ENCODE measurements at regions not wholly inside any gene's neighbourhood (a gene's known extent, or its start where the extent isn't known, plus 50 kb on each side); places are given as distances from the start of the nearest gene placed in this dataset.

DNA sequence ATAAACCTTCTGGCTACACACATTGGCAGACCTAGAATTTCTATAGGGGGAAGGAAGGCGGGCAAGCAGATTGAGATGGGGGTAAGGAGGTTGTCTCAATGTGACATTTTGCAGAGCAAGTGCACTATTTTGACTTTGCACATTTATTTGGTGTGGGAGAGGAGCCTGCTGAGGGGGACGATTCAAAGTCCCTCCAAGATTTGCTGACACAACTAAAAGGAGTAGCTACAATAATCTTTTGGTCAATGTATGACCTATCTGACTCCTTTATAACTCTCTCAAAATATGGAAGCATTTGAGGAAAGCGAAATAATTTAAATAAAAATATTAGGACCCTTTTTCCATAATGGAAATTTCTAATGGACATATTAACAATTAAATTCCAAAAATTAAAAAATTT lies 274.9 kb upstream of the PPARGC1A start:
- DNase-seq (ENCODE audit: low read depth) = no peak

DNA sequence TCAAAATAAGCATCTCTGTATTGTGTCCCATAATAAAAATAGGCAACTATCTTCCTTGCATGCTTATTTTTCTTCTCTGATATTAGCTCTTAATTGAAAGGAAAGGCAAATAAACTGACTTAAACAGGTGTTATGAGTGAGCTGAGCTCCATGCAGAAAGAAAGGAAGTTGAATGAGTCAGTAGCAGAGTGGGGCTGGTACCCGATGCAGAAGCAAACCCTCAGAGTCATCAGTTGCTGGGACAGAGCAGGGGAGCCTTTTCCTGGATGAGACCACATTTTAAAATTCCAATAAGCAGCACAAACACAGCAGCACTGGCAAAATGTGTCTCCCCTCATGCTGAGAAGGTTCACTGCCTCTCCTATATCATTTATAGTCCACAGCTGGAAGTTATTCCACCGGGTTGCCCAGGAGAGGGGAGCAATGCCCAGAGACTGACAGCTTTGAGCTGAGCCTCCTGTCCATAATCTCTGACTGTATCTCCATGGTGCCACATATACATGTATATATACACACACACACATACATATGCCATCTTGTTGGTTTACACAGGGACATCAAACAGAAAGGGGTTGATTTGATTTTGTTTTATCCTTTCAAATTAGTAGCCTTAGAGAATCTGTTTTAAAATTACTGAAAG lies 274.3 kb upstream of the PPARGC1A start:
- DNase-seq (ENCODE audit: low read depth) = no peak

DNA sequence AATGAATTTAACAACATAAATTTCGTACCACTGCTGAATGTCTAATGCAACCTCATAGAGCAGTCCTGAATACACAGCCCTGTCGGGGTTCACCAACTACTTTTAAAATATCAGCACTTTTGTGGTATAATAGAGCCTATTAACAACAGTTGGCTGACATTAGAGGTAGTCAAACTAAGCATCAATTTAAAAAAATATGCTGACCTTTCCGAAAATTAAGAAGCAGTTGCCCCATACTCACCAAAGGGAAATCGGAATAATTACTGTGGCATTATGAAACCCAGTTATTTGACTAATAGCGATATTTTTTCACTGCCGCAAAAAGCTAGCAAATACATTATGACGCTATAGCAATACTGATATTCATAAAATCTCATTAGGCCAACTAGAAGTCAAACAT lies 273.5 kb upstream of the PPARGC1A start:
- no peak for DNase-seq (ENCODE audit: low read depth)

DNA sequence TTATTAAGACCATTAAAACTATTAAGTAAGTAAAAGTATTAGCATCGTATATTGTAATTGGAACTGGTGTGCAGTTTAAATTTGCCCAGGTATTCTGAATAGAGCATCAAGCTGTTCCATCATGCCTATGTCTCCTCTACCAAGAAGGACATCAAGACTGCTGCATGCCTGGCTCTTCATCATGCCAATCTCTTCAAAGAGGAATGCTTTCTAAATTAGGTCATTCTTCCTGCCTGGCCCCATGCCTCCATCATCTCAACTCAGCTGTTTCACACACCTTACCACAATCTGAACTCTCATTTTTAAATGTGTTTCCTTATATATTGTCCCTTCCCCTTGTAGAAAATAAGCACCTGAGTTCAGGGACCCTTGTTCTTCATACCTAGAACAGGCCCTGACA lies 270.5 kb upstream of the PPARGC1A start:
- no peak for DNase-seq (ENCODE audit: low read depth)

DNA sequence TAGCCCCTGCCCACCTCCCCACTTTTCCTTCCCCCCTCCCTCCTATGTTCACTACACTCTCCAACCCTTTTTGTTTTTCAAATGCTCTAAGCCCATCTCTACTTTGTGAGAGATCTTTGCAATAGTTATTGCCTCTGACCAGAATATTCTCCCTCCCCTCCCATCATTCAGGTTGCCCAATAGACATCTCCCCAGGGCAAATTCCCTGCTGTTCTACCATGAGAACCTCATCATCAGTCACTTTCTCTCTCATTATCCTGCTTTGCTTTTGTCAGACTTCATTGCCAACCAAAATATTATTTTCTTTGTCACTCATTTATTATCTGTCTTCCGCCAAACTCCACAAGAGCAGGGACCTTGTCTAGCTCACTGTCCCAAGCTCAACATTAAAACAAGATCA lies 268.2 kb upstream of the PPARGC1A start:
- no peak for DNase-seq (ENCODE audit: low read depth)

DNA sequence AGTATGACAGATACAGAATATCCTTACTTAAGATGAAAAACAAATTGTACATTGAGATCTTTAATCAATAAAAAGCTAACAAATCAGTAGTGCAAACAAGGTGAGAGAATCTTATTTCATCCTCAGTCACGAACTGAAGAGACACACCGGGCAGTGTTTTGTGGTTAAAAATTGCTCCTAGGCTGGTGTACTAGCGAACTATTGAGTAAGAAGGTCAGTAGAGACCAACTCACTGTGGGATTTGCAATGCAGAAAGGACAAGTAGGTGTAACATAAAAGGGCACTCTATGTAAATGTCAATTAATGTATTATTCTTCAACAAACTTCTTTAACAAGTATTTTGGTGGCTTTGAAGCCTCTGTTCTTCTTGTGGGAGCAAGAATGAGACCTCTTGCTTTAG lies 260.2 kb upstream of the PPARGC1A start:
- DNase-seq (ENCODE audit: low read depth) = no peak

DNA sequence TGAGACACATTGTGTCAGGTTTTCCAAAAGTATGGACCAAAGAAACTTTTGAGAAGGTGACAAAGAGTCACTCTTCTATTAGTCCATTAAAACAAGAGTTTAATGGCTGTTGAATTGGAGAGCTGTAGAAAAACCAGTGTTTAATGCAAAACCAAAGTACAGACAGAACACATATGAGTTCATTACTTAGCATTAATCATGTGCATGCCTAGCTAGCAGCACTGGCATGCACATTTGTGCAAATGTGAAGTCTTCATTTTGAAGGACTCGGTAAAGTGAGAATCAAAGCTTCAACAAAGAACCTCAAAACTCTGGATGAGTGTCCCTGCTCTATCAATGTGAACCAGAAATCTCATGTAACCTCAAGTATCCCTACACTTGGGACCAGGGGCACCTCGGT lies 256.3 kb upstream of the PPARGC1A start:
- DNase-seq (ENCODE audit: low read depth) = no peak

DNA sequence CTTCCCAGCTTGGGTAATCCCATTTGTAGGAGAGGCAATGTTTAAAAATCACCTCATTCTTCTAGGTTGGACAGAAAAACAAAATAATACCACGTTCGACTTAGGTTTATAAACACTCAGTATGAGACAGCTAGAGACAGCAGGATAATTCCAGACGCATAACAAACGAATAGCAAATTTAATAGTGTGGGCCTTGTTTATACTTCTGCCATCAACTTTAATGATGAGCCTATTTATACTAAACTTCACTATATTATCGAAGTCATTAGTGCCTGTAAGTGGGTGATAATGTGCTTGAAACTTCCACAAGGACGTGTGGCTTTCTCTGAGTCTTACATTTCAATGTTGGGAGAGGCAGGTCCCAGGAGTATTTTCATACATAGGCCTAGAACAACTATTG lies 255.7 kb upstream of the PPARGC1A start:
- no peak for DNase-seq (ENCODE audit: low read depth)

DNA sequence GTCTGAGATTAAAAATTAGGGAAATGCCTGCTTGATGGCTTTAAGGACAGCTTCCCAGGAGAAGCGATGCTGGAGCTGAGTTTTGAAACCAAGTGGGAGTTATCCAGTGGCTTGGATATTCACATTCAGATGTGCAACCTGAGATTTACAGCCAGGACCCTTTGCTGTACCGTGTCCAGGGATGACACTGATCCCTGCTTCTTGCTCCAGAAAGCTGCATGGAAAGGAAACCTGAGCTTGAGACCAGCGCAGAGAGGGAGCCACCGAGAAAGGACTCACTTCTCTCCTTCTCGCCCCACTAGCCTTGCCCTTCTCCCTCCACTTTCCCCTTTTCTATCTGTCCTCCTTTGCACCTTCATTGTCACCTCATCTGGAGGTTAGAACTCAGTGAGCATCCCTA lies 254.5 kb upstream of the PPARGC1A start:
- no peak for DNase-seq (ENCODE audit: low read depth)

DNA sequence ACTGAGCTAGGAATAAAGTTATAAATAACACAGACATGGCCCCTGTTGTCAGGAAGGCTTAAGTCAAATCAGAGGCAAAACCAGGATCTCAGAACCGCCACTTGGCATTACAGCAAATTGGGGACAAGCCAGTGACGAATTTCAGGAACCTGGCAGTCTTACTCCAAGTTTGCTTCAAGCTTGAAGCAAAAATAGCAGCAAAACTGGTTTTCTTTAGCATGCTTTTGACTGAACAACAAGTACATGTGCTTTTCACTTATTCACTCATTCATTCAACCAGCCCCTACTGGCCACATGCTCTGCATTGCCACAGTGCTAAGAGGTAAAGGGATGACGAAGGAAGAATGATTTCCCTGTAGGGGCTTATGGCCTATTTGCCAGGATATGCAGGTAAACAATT lies 253.9 kb upstream of the PPARGC1A start:
- DNase-seq (ENCODE audit: low read depth) = no peak

DNA sequence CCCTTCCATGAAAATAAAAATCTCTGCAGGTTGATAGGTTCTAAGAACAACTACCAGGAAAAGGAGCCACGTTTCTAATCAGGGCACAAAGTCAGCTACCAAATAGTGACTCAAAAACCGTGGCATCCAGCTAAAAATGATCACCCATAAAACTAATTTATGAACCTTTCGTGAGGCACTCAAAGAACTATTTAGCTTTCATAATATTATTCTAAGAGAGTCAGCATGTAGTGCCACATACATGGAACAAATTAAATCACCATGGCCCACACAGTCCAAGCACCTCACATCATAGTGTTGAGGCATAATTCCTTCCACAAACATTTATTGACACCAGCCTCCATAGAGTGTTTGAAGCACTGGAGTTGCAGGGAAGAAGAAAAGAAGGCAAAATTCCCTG lies 252.0 kb upstream of the PPARGC1A start:
- no peak for DNase-seq (ENCODE audit: low read depth)

DNA sequence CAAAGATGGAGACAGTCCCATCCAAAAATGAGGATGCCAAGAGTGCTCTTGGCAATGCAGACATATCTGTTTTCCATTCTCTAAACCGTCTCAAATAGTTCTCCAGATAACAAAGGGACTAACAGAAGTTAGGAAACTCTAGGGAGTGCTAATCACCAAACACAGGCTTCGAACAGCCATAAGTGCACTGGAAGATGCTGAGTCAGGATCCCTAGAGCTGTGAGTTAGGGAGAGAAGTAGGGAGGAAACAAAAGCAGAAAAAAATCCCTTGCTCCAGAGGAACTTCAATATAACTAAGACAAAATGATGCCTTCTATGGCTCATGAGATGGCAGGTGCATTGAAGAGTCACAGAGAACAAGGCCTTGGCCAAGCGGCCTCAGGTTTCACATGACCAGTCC lies 251.0 kb upstream of the PPARGC1A start:
- DNase-seq (ENCODE audit: low read depth) = no peak

DNA sequence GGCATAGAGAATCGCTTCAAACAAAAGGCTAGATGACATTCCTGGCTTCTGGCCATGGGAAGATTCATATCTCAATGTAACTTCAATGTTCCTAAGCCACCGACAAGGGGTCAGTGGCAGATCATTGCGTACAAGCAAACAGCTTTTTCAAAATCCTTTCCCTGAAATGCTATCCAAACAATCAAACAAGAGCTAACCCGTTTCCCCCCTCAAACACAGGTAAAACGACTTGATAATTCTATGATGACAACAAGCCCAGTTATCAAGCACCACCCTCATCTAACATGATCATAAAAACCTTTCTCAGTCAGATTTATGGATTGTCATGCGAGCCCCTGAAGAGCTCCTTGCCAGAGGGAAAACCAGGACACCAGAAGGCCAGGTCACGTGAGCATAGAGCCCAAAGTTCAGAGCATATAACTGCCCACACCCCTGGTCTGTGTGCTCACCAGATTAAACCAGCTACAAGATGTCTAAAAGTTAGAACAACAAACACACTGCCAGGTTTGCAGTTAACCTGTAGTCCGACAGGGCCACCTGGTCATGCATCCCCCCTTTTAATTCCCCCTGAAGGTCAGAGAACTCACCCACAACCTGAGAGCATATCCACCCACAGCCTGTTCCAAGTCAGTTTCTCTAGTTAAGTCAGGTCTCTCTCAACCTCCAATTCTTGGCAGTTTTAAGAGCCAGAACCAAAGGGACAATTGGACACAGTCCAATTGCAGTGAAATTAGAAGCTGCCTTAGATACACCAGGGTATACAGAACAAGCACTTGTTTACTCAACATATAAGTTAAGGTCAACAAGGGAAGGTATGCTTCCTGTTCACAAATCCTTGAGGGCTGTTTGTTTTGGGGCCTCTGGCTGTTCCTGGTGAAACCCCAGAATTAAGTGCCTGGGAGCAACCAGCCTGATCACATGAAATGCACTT lies 248.1 kb upstream of the PPARGC1A start:
- no peak for DNase-seq (ENCODE audit: low read depth)

DNA sequence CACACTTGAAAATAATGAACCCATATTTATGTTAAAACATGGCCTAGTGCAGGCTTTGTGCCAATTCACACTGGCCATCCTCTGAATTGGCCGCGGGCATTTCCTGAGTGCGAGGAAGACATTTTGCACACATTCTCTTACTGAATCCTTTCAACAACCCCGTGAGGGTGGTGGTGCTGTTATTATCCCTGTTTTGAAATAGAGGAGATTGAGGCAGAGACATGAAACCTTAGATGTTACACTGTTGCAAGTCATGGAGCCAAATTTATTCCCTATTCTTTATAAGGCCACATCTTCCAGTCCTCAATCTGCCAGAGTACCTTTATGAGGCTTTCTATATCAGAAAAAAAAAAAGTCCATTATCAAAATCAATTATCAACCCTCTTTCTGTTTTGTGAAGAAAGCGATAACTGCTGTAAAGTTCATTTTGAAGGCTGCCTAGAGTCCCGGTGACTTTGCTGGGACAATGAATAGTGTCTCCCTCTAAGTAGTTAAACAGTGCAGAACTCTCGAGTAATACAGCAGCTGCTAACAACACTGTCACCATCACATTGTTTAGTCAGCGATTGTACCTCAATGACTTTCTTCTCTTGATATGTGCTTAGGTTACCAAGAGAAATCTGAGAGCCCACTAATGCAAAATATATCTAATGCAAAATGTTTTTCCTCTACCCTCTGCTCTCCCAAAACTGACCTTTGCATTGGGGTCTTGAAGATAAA lies 242.3 kb upstream of the PPARGC1A start:
- DNase-seq (ENCODE audit: low read depth) = peak; percentile 26

DNA sequence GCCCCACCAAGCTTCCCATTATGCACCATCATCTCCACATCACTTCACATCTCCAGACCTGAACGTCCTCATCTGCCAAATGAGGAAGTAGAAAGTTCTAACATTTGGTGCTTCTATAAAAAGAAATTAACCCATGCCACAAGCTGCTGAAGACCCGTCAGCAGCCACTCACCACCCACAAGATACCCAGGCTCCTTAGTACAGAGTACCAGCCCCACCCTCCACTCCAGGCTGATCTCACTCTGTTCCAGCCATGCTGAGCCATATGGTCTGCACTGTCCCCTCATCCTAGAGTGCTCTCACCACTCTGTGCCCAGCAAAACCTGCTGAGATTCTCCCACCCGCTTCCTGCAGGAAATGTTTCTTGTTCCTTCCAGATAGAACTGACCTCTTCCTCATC lies 240.8 kb upstream of the PPARGC1A start:
- DNase-seq (ENCODE audit: low read depth) = no peak

DNA sequence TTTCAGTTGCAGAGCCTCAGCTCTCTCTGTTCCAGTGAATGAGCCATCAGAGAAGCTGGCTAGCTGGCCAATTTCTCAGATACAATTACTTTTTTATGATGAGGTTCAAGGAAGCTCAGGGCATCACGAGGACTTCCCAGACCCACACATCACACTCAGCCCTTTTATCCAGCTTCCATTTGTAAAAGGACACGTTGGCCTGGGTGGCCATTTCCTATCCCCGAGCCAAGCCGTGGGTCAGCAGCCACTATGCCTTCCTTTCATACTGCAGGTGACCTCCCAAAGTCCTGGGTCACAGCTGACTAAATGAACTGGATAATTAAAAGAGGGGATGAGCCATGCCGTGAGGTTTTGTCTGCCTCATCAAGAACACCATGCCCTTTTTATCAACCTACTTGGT lies 236.9 kb upstream of the PPARGC1A start:
- DNase-seq (ENCODE audit: low read depth) = peak; percentile 17

DNA sequence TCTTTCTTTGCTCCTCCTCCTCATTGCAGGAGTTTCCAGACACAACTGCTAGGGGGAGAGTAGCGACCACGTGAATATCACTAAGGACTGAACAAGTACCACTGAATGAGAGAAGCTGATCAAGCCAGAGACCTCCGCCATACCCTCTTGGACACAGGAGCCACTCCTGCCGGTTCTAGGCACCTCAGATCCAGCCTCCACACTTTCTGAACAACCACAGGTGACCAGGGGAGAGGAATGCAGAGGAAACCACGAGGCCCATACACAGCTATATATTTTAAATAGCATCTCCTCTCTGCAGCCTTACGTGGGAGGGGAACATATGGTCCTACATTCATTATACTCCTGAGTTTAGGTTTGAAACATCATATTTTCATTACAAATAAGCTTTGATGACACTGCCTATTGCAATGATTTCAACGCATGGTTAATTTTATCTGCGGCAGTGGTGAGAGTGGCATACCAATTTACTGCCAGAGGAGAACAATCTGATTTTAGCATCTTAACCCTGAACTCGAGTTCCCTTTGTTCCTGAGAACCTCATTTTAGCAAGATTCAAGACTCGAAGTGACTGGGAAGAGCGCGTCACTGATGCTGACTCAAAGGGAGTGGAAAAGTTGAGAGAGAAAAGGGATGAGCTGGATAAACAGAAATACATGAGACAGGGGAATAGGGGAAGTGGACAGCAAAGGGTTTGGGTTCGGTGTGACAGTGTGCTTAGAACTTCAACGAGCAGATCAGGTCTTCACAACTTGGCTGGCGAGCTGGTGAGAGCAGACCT lies 231.7 kb upstream of the PPARGC1A start:
- no peak for DNase-seq (ENCODE audit: low read depth)

DNA sequence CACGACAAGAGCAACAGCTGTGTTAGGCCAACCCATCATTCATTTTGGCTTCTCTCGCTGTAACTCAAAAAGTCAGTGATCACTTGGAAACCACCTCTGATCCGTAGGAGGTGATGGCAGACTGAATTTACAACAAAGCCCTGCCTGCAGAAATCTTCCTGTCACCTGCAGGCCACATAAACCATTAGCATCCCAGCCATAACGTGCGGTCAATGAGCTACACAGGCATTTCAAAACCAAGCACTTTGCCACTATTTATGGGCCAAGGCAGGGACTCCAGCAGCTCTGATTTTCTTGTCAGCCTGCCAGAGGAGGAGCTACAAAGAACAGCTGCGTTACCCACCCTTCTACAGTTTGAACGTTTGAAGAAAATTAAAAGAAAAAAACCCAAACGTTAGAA lies 228.1 kb upstream of the PPARGC1A start:
- peak; percentile 19 for DNase-seq (ENCODE audit: low read depth)

DNA sequence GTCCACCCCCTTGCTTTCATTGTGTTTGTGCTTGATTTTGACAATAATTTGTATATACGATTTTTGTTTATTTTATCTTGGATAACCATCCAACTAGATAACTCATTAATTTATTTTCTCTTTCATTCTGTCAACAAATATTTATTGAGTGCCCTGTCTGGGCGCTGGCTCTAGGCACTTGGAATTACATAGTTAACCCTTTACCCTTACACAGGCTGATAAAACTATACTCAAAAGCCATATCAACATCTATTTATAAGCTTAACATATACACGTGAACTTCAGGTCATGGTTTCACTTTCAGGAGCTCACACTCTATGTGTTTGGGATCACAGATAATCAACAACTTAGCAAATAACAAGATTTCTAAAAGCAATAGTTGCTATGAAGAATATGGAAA lies 226.3 kb upstream of the PPARGC1A start:
- no peak for DNase-seq (ENCODE audit: low read depth)

DNA sequence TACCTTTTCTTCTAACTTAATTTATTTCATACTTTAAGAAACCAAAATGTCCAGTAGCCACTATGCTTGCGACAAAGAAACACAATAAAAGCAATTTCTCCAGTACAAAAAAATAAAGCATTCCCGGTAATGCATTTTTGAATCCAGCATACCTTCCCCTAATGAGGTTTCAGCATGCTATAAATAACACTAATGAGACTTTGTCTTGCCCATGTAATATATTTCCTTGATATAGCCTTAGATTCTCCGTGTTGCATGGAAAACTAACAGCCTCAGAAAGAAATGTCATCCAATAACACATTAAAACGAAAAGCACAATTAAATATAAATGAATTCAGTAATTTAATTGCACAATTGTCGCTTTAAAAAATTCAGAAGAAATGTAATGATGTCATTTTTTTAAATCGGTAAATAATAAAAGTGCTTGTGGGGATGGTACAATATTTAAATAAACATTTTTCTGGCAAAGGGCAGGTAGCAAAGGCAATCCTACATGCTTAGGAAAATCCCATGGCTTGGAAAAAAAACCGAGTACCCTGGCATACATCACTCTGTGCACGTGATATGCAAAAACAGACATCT lies 225.2 kb upstream of the PPARGC1A start:
- no peak for DNase-seq (ENCODE audit: low read depth)

DNA sequence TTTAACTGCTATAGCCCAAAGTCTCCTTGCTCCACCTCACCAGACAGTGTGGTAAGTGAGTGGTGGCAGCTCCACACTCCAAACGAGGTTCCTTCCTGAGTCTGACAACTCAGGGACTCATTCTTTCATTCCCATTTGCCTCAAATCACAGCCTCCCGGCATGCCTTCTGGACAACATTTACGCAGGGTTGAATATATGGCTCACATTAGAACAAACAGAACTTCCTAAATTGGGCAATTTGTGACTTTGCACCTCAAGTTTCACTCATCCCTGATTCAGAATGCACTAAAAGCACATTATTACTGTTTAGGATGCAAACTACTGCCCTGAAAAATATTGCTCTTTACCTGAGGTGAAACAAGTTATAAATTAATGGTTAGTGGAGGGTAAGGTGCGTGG lies 224.6 kb upstream of the PPARGC1A start:
- no peak for DNase-seq (ENCODE audit: low read depth)

DNA sequence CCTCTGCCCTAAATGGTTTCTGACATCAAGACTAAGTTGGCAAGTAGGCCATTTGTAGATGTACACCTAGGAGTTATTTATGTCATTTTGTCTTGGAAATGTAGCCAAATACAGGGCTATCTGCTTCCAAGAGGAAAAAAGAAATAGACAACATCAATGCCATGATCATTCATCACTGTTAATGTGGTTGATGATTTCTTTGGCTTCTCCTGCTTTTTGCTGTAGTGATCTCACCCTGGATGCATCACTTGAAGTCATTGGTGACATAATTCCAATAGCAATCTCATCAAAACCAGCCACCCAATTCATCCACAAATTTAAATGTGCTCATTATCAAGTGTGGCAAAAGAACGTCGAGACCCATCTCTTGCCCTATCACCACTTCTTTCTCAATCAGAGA lies 222.6 kb upstream of the PPARGC1A start:
- DNase-seq (ENCODE audit: low read depth) = no peak

All from RPMI7951 (cell line).